ENCODE measurements at regions not wholly inside any gene's neighbourhood (a gene's known extent, or its start where the extent isn't known, plus 50 kb on each side); places are given as distances from the start of the nearest gene placed in this dataset.

GRCh38 chrX:13386636-13387035 lies 66.8 kb upstream of the ATXN3L start (continued):
- TF ChIP-seq CHD7 (IDR thresholded peaks at IDR 0.05; ENCODE audit: insufficient replicate concordance, low read length) (no peak), CTBP2 (IDR thresholded peaks at IDR 0.05; ENCODE audit: borderline replicate concordance, insufficient read depth, insufficient read length, low read length) (no peak), HDAC6 (IDR thresholded peaks at IDR 0.05; ENCODE audit: low read depth, low read length) (no peak), USF2 (IDR thresholded peaks at IDR 0.05; ENCODE audit: low read length) (no peak)

All from H1 (cell line).